GM20000 (cell line): ENCODE measurements at regions not wholly inside any gene's neighbourhood (a gene's known extent, or its start where the extent isn't known, plus 50 kb on each side); places are given as distances from the start of the nearest gene placed in this dataset.
"Not testable (repeated sequence)": the region's sequence is repeated elsewhere in the genome, so short reads cannot be mapped to it uniquely, and the experiment has no call there.

Source experiments
- DNase-seq: peaks from one replicate; pipeline ENCODE4 v3.0.0; 2012; ENCODE audit warnings: low spot score
- TF ChIP-seq, protein P1 (sequence below): IDR thresholded peaks from 2 replicates; pipeline ENCODE4 v1.5.1; 2012; ENCODE audit warnings: mild to moderate bottlenecking, control low read depth; ENCODE audit errors: extremely low read depth, missing control alignments

DNA sequence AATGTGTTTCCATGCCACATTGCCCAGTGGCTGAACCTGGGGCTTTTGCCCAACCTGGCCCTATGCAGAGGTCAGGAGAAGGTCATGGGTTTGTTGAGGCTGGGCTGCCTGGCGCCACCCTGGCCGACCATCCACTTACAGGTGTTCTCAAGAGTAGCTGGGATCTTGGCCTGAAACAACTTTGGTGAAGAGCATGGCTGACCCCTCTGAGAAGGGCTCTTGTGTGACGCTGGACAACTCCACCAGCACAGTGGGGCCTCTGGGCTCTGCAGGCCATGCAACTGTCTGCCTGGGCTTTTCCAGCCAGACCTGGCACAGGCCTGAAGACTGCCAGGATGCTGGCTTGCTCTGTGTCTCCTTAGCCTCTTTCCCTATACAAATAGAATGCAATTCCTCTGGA is 76.4 kb upstream of the ZNG1B start:
- no peak for DNase-seq
- TF ChIP-seq, protein P1, sequence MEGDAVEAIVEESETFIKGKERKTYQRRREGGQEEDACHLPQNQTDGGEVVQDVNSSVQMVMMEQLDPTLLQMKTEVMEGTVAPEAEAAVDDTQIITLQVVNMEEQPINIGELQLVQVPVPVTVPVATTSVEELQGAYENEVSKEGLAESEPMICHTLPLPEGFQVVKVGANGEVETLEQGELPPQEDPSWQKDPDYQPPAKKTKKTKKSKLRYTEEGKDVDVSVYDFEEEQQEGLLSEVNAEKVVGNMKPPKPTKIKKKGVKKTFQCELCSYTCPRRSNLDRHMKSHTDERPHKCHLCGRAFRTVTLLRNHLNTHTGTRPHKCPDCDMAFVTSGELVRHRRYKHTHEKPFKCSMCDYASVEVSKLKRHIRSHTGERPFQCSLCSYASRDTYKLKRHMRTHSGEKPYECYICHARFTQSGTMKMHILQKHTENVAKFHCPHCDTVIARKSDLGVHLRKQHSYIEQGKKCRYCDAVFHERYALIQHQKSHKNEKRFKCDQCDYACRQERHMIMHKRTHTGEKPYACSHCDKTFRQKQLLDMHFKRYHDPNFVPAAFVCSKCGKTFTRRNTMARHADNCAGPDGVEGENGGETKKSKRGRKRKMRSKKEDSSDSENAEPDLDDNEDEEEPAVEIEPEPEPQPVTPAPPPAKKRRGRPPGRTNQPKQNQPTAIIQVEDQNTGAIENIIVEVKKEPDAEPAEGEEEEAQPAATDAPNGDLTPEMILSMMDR: no peak

- no peak for DNase-seq
- TF ChIP-seq, protein P1: no peak
Observed at GRCh38 chr2:113357071-113357470, 78.3 kb upstream of the PAX8 start.

DNA sequence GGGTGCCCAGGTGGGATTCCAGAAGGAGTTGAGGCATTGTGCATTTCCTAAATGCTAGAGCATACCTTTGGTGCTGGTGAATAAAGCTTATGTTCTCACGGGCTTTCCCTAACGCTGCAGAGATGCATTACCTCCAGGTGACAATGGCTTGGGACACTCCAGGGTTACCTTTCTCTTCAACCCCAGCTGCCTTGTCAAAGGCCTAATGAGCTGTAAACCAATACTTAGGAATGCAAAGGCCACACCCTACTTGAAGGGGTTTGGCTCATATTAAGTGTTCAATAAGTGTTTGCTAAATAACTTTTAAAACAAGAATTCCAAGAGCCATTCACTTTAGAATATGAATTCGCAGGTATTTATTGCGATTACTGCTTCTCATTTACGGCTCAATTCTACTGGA is 77.6 kb upstream of the PAX8 start:
- DNase-seq: not testable (repeated sequence)

DNA sequence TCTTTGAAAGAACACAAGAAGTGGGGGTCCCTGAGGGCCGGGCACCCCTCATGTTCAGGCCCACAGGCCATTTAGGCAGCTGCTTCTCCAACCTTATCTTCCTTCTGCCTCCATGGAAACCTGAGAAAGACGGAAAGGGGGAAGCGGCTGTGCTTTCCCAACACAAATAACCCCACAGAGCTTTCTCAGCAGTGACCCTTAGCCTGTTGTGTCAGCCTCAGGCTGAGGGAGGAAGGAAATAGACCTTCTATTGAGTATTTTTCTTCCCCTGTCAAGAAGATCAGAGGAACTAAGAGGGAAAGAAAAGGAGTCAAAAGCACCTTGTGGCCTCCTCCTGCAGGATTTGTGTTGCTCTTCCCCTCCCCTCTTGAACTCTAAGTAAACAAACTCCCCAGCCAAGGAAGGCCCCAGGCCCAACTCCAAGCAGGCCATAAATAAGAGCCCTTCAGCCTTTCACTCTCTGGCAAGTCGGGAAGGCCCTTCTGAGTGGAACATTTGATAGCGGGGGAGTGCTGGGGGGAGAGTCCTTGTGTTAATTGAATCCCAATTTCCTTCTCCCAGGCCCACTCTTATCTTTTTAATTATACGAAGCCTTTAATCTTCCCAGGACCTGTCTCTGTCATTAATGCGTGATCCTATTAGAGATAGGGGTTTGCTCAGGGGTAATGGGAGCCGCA is 76.8 kb upstream of the PAX8 start:
- DNase-seq: not testable (repeated sequence)

DNA sequence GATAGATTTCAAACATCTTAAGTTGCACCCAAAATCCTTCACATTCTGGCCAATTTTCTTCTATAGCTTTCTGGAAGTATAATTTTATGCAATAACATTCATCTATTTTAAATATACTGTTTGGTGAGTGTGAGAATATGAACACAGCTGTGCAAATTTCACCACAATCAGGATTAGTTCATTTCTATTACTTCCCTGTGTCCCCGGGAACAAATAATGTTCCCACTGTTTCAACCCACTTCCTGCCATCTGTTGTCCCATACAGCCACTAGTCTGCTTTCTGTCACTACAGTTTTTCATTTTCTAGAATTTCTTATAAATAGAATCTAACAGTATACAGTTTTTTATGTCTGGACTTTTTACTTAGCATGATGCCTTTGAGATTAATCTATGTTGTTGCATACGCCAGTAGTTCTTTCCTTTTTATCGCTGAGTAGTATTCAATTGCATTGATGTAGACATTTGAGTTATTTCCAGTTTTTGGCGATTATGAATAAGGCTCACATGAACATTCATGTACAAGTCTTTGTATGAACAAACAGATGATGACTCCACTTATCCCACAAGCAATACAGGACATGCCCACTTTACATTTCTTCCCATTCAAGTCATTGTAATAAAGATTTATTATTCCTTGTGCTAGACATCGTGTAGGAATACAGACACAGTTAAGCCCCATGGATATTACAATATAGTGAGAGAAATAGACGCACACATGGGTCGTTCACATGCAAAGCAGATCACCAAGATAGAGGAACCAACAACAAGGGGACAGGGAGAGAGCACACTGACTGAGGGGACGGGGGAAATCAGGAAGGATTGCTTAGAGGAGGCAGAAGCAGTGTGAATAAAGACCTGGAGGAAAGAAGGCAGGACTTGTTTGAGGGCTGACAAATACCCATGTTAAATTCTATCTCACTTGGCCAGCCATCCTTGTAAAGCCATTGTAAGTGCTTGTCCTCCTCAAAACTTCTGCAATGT is 72.9 kb upstream of the PAX8 start:
- no peak for DNase-seq
- TF ChIP-seq, protein P1: no peak

DNA sequence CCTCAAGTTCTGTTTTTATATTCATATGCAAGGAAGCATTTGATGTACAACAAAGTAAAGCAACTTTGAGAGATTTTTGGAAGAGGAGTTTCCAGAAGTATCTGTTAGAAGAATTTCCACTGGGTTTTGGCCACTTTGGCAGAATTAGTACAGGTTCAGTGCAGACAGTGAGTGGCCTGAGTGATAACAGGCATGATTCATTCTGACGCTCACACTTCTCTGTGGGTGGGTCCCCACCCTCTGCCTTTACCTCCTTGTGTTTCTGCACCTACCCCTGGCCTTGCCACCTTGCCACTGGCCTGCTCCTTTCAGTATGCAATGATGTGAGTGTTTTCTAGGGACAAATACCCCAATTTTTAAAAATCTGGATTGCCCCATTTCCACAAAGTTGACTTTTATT is 65.1 kb upstream of the PAX8 start:
- not testable (repeated sequence) for DNase-seq

- no peak for DNase-seq
- TF ChIP-seq, protein P1: no peak
Observed at GRCh38 chr2:113342650-113343049, 63.9 kb upstream of the PAX8 start.

- DNase-seq: not testable (repeated sequence)
Observed at GRCh38 chr2:113341870-113342253, 63.1 kb upstream of the PAX8 start.

DNA sequence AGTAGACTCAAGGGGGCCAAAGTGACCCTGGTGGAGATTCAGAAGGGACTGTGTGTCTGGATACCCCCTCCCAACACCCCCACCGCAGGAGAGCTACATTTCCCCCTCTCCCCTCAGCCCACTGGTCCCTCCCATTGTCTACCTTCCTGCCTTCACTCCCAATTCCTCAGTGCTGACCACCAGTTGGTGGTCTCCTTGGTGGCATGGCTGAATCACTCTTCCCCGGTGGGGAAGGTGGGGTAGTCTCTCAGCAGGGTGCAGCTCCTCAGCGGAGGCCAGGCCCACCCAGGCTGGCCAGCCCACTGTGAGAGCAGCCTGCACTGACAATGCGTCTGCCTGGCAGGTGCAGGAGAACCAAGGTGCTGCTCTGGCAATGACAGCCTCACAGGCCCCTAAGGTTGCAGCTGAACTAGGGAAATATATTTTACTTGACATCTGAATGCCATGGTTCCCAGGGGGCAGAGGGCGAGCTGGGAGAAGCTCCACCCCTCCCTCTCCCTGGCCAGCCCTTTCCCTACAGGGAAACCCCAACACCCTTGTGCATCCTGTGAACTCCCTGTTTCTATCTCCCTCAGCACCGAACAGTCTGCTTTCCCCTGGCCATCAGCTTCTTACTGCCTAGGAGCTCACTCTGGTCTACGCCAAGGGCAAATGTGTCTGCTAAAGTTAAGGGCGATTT is 62.6 kb upstream of the PAX8 start:
- no peak for DNase-seq
- TF ChIP-seq, protein P1: no peak
